Endothelial cell (in vitro differentiated cells): ENCODE measurements at regions not wholly inside any gene's neighbourhood (a gene's known extent, or its start where the extent isn't known, plus 50 kb on each side); places are given as distances from the start of the nearest gene placed in this dataset.

ENCODE experiments used
- DNase-seq: peaks from one replicate; pipeline ENCODE4 v3.0.0; 2021; ENCODE audit warnings: low spot score
- H3K27ac Mint-ChIP-seq: one replicate; pipeline ENCODE4 v1.8.0; 2021; ENCODE audit warnings: mixed read lengths, inconsistent platforms; ENCODE audit not compliant: unreplicated experiment
- H3K27me3 Mint-ChIP-seq: one replicate; pipeline ENCODE4 v1.8.0; 2021; ENCODE audit warnings: mild to moderate bottlenecking, moderate library complexity, mixed read lengths, inconsistent platforms; ENCODE audit not compliant: unreplicated experiment
- H3K36me3 Mint-ChIP-seq: one replicate; pipeline ENCODE4 v1.8.0; 2021; ENCODE audit warnings: mild to moderate bottlenecking, low read depth, mixed read lengths, inconsistent platforms; ENCODE audit not compliant: unreplicated experiment
- H3K4me1 Mint-ChIP-seq: one replicate; pipeline ENCODE4 v1.8.0; 2021; ENCODE audit warnings: mild to moderate bottlenecking, mixed read lengths, inconsistent platforms; ENCODE audit not compliant: unreplicated experiment
- H3K4me3 Mint-ChIP-seq: one replicate; pipeline ENCODE4 v1.8.0; 2021; ENCODE audit warnings: mild to moderate bottlenecking, mixed read lengths, inconsistent platforms; ENCODE audit not compliant: unreplicated experiment
- H3K9me3 Mint-ChIP-seq: one replicate; pipeline ENCODE4 v1.8.0; 2021; ENCODE audit warnings: mixed read lengths, inconsistent platforms; ENCODE audit not compliant: unreplicated experiment
- TF ChIP-seq, protein P1 (sequence below): fragments of 200-600 bp; sonication (generic); IDR thresholded peaks from one replicate; pipeline ENCODE4 v1.5.0; 2021; ENCODE audit warnings: antibody characterized with exemption; ENCODE audit not compliant: unreplicated experiment

- Mint-ChIP-seq H3K27ac (no peak overlapping the region), H3K4me1 (no peaks in the 10 kb centered on the region), H3K27me3 (no peaks in the 10 kb centered on the region), H3K36me3 (no peaks in the 10 kb centered on the region), H3K9me3 (no peaks in the 10 kb centered on the region), H3K4me3 (no peak overlapping the region)
- TF ChIP-seq, protein P1, sequence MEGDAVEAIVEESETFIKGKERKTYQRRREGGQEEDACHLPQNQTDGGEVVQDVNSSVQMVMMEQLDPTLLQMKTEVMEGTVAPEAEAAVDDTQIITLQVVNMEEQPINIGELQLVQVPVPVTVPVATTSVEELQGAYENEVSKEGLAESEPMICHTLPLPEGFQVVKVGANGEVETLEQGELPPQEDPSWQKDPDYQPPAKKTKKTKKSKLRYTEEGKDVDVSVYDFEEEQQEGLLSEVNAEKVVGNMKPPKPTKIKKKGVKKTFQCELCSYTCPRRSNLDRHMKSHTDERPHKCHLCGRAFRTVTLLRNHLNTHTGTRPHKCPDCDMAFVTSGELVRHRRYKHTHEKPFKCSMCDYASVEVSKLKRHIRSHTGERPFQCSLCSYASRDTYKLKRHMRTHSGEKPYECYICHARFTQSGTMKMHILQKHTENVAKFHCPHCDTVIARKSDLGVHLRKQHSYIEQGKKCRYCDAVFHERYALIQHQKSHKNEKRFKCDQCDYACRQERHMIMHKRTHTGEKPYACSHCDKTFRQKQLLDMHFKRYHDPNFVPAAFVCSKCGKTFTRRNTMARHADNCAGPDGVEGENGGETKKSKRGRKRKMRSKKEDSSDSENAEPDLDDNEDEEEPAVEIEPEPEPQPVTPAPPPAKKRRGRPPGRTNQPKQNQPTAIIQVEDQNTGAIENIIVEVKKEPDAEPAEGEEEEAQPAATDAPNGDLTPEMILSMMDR, result no peak
- DNase-seq, result no peak
Measured at GRCh38 chr4:12207396-12207795, 778.7 kb upstream of the HS3ST1 start.

GRCh38 chr4:12206091-12206490, 777.4 kb upstream of the HS3ST1 start:
- H3K27ac Mint-ChIP-seq, result no peak overlapping the region
- H3K4me1 Mint-ChIP-seq, result no peaks in the 10 kb centered on the region
- DNase-seq, result no peak
- TF ChIP-seq, protein P1, result no peak
- no peaks in the 10 kb centered on the region for H3K36me3 Mint-ChIP-seq
- no peaks in the 10 kb centered on the region for H3K9me3 Mint-ChIP-seq
- H3K4me3 Mint-ChIP-seq, result no peak overlapping the region
- H3K27me3 Mint-ChIP-seq, result no peaks in the 10 kb centered on the region

DNA sequence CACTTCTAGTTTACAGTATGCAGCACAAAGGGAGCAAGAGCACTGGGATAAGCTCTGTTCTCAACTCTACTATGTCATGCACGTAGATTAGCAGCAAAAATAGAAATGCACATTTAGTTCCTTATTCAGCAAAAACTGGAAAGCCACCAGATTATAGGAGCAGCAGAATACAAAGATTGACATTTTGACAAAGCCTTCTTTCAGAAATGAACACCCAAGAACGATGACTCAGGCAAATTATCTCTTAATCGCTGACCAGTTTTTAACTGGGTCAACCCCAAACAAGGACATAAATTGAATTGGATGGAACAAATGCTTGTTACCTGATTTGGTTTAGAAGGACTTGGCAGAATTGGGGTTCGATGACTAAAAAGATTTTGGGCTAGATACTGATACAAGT, 775.3 kb upstream of the HS3ST1 start:
- DNase-seq, result no peak
- H3K27ac Mint-ChIP-seq, result no peak overlapping the region
- no peaks in the 10 kb centered on the region for H3K4me1 Mint-ChIP-seq
- H3K4me3 Mint-ChIP-seq, result no peak overlapping the region
- TF ChIP-seq, protein P1, result no peak
- H3K9me3 Mint-ChIP-seq, result no peaks in the 10 kb centered on the region
- no peaks in the 10 kb centered on the region for H3K36me3 Mint-ChIP-seq
- no peaks in the 10 kb centered on the region for H3K27me3 Mint-ChIP-seq

- Mint-ChIP-seq H3K4me3 (no peak overlapping the region), H3K36me3 (no peaks in the 10 kb centered on the region), H3K4me1 (no peaks in the 10 kb centered on the region), H3K27me3 (no peaks in the 10 kb centered on the region), H3K27ac (no peak overlapping the region), H3K9me3 (no peaks in the 10 kb centered on the region)
- DNase-seq, result no peak
- TF ChIP-seq, protein P1, result no peak
Measured at GRCh38 chr4:12200226-12200625, 771.5 kb upstream of the HS3ST1 start.

DNA sequence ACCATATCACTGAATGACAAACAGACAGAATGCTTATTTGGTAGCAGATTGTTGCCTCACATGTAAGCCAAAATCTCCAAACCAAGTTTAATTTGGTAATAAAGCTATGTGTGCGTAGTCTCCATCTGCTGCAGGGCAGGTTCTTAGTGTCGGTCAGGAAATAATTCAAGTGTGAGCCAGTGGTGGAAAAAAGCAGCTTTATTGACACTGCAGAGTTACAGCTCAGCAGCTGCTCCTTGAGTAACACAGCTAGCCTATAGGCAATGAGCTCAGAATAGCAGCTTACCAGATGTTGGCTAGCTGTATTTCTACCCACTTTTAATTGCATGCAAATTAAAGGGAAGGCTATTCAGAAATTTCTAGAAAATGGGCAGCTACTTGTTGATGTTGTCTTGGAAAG, 757.8 kb upstream of the HS3ST1 start:
- DNase-seq, result no peak
- no peaks in the 10 kb centered on the region for H3K27me3 Mint-ChIP-seq
- no peaks in the 10 kb centered on the region for H3K9me3 Mint-ChIP-seq
- TF ChIP-seq, protein P1, result no peak
- no peaks in the 10 kb centered on the region for H3K36me3 Mint-ChIP-seq
- no peak overlapping the region for H3K4me3 Mint-ChIP-seq
- no peaks in the 10 kb centered on the region for H3K4me1 Mint-ChIP-seq
- H3K27ac Mint-ChIP-seq, result no peak overlapping the region
